ENCODE measurements at regions not wholly inside any gene's neighbourhood (a gene's known extent, or its start where the extent isn't known, plus 50 kb on each side); places are given as distances from the start of the nearest gene placed in this dataset.
"Not testable (repeated sequence)": the region's sequence is repeated elsewhere in the genome, so short reads cannot be mapped to it uniquely, and the experiment has no call there.

DNA sequence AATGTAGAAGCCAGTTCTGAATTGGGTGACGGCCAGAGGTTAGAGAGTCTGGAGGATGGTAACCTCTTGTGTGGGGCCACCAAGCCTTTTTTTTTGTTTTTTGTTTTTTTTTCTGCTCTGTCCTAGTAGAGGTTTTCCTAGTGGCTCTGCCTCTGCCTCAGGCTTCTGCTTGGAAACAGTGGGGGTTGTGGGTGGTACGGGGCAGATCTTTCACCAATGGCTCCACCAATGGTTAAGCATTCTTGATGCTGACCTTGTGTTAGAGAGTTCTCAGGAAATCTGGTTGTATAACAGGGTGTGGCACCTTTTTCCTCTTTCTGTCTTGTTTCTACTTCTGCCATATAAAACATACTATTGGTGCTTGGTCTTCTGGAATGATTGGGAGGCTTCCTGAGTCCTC is 836.0 kb downstream of the FOXD4L5 start:
- H2BK120ac ChIP-seq (replicated peaks; ENCODE audit: low read depth, low read length); H2AFZ ChIP-seq (ENCODE audit: low read length); H3K4me3 ChIP-seq (ENCODE audit: extremely low read depth in 1 of 4, insufficient read depth in 2 of 4, low read depth in 3 of 4, low read length in 4 of 4); H4K20me1 ChIP-seq (replicated peaks in 1 of 2; ENCODE audit: control insufficient read depth in 1 of 2, insufficient read depth in 2 of 2, low read length in 2 of 2); H2AK5ac ChIP-seq (ENCODE audit: low read depth, low read length); H2BK5ac ChIP-seq (ENCODE audit: low read depth, low read length); H3K4ac ChIP-seq (replicated peaks; ENCODE audit: insufficient read length, low read depth, low read length); H3K4me2 ChIP-seq (ENCODE audit: insufficient read depth in 1 of 2, low read depth in 2 of 2, low read length in 2 of 2); H3K23me2 ChIP-seq (ENCODE audit: low read depth, low read length); H3K4me1 ChIP-seq (replicated peaks in 1 of 4; ENCODE audit: control insufficient read depth in 3 of 4, insufficient read depth in 4 of 4, low read length in 3 of 4); H2BK12ac ChIP-seq (ENCODE audit: low read depth, low read length); H3K79me1 ChIP-seq (ENCODE audit: low read depth, low read length); H3K36me3 ChIP-seq (ENCODE audit: control insufficient read depth in 2 of 4, insufficient read depth in 4 of 4, low read length in 3 of 4); H2BK15ac ChIP-seq (ENCODE audit: low read length); DNase-seq (ENCODE audit: low read depth in 1 of 2, low spot score in 2 of 2); H3K9me3 ChIP-seq (ENCODE audit: insufficient read depth in 2 of 2, low read depth in 1 of 2, low read length in 1 of 2); H3K27me3 ChIP-seq (replicated peaks in 1 of 4; ENCODE audit: control insufficient read depth in 3 of 4, extremely low read depth in 1 of 4, insufficient read depth in 3 of 4, low read length in 3 of 4); H2BK20ac ChIP-seq (ENCODE audit: low read length); H4K8ac ChIP-seq (ENCODE audit: extremely low read depth, insufficient read depth, low read length); POLR2A ChIA-PET (ENCODE audit: partially characterized antibody); CTCF ChIA-PET (ENCODE audit: partially characterized antibody); H3K27ac ChIP-seq (ENCODE audit: low read depth, low read length); H4K91ac ChIP-seq (replicated peaks; ENCODE audit: insufficient read length, low read length); H3K23ac ChIP-seq (ENCODE audit: insufficient read length); H3K18ac ChIP-seq (ENCODE audit: extremely low read depth, low read length); H3K79me2 ChIP-seq (ENCODE audit: control insufficient read depth in 1 of 2, insufficient read depth in 2 of 2, low read length in 2 of 2); H3K56ac ChIP-seq (replicated peaks; ENCODE audit: insufficient read length, low read depth, low read length); H3K9ac ChIP-seq (replicated peaks in 1 of 4; ENCODE audit: extremely low read depth in 1 of 4, low read depth in 3 of 4, low read length in 3 of 4); H3K14ac ChIP-seq (ENCODE audit: insufficient read length); FAIRE-seq; H4K5ac ChIP-seq (ENCODE audit: insufficient read length, low read depth, low read length): not testable (repeated sequence)
- 92% methylated on average over 2 of the region's 2 CpGs; no CpG with 5 or more reads in 1 of the 2 experiments for WGBS, 2 experiments (ENCODE audit: extremely low coverage in 1 of 2, insufficient coverage in 1 of 2, insufficient read length in 1 of 2, insufficient replicate concordance in 2 of 2, low coverage in 1 of 2, low lambda C conversion rate in 2 of 2, missing lambda C conversion rate in 1 of 2)

DNA sequence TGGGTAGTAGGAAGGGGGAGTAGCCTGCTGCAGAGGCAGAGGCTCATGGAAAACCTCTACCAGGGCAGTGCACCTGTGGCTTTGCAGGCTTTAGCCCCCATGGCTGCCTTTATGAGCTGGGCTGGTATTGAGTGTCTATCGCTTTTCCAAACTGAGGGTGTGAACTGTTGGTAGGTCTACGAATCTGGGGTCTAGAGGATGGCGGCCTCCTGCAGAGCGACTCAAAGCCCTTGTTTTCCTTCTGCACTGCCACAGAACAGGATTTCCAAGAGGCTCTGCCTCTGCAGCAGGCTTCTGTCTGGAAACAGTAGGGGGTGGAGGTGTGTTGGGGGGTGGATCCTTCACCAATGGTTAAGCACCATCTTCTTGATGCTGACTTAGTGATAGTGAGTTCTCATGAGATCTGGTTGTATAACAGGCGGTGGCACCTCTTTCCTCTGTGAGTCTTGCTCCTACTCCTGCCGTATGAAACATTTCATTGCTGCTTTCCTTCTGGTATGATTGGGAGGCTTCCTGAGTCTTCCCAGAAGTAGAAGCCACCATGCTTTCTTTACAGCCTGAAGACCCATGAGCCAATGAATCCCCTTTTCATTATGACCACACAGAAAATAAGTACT is 840.0 kb downstream of the FOXD4L5 start:
- H3K79me2 ChIP-seq (ENCODE audit: control insufficient read depth in 1 of 2, insufficient read depth in 2 of 2, low read length in 2 of 2); H3K4me1 ChIP-seq (replicated peaks in 1 of 4; ENCODE audit: control insufficient read depth in 3 of 4, insufficient read depth in 4 of 4, low read length in 3 of 4); H3K4me3 ChIP-seq (ENCODE audit: extremely low read depth in 1 of 4, insufficient read depth in 2 of 4, low read depth in 3 of 4, low read length in 4 of 4); FAIRE-seq; H3K23me2 ChIP-seq (ENCODE audit: low read depth, low read length); H3K27ac ChIP-seq (ENCODE audit: low read depth, low read length); H3K9me3 ChIP-seq (ENCODE audit: insufficient read depth in 2 of 2, low read depth in 1 of 2, low read length in 1 of 2); H2BK20ac ChIP-seq (ENCODE audit: low read length); H2AFZ ChIP-seq (ENCODE audit: low read length); H2AK5ac ChIP-seq (ENCODE audit: low read depth, low read length); H3K4ac ChIP-seq (replicated peaks; ENCODE audit: insufficient read length, low read depth, low read length); H3K36me3 ChIP-seq (ENCODE audit: control insufficient read depth in 2 of 4, insufficient read depth in 4 of 4, low read length in 3 of 4); H3K79me1 ChIP-seq (ENCODE audit: low read depth, low read length); H3K4me2 ChIP-seq (ENCODE audit: insufficient read depth in 1 of 2, low read depth in 2 of 2, low read length in 2 of 2); H4K20me1 ChIP-seq (replicated peaks in 1 of 2; ENCODE audit: control insufficient read depth in 1 of 2, insufficient read depth in 2 of 2, low read length in 2 of 2); H3K56ac ChIP-seq (replicated peaks; ENCODE audit: insufficient read length, low read depth, low read length); H3K14ac ChIP-seq (ENCODE audit: insufficient read length); H4K91ac ChIP-seq (replicated peaks; ENCODE audit: insufficient read length, low read length); H3K18ac ChIP-seq (ENCODE audit: extremely low read depth, low read length); H2BK5ac ChIP-seq (ENCODE audit: low read depth, low read length); H2BK120ac ChIP-seq (replicated peaks; ENCODE audit: low read depth, low read length); POLR2A ChIA-PET (ENCODE audit: partially characterized antibody); H2BK12ac ChIP-seq (ENCODE audit: low read depth, low read length); H2BK15ac ChIP-seq (ENCODE audit: low read length); H3K9ac ChIP-seq (replicated peaks in 1 of 4; ENCODE audit: extremely low read depth in 1 of 4, low read depth in 3 of 4, low read length in 3 of 4); H4K5ac ChIP-seq (ENCODE audit: insufficient read length, low read depth, low read length); H3K23ac ChIP-seq (ENCODE audit: insufficient read length); H3K27me3 ChIP-seq (replicated peaks in 1 of 4; ENCODE audit: control insufficient read depth in 3 of 4, extremely low read depth in 1 of 4, insufficient read depth in 3 of 4, low read length in 3 of 4); H4K8ac ChIP-seq (ENCODE audit: extremely low read depth, insufficient read depth, low read length); CTCF ChIA-PET (ENCODE audit: partially characterized antibody): not testable (repeated sequence)
- DNase-seq (ENCODE audit: low read depth in 1 of 2, low spot score in 2 of 2), result peak in 1 of 2 experiments; percentile 48
- 87% methylated on average over 5 of the region's 6 CpGs; no CpG with 5 or more reads in 1 of the 2 experiments for WGBS, 2 experiments (ENCODE audit: extremely low coverage in 1 of 2, insufficient coverage in 1 of 2, insufficient read length in 1 of 2, insufficient replicate concordance in 2 of 2, low coverage in 1 of 2, low lambda C conversion rate in 2 of 2, missing lambda C conversion rate in 1 of 2)
